MM.1S (cell line): ENCODE measurements at regions not wholly inside any gene's neighbourhood (a gene's known extent, or its start where the extent isn't known, plus 50 kb on each side); places are given as distances from the start of the nearest gene placed in this dataset.

ENCODE experiments used
- DNase-seq: peaks from one replicate; pipeline ENCODE4 v3.0.0-alpha.2; 2015
- H2AFZ ChIP-seq: fragments of 300-600 bp; sonication (generic); 2 replicates; pipeline ENCODE4 v1.6.0; 2016; ENCODE audit warnings: antibody characterized with exemption, low read length
- H3F3A ChIP-seq: fragments of 300-600 bp; sonication (generic); 2 replicates; pipeline ENCODE4 v1.6.1; 2016; ENCODE audit warnings: mild to moderate bottlenecking, antibody characterized with exemption, low read length, moderate library complexity, mixed read lengths; ENCODE audit not compliant: insufficient read depth
- H3K27ac ChIP-seq: fragments of 300-600 bp; sonication (generic); 2 replicates; pipeline ENCODE4 v1.5.1; 2016; ENCODE audit warnings: mild to moderate bottlenecking, low read length
- H3K27me3 ChIP-seq: fragments of 300-600 bp; sonication (generic); replicated peaks from 2 replicates; pipeline ENCODE4 v1.6.0; 2016; ENCODE audit warnings: low read length; ENCODE audit not compliant: insufficient read depth
- H3K36me3 ChIP-seq: fragments of 300-600 bp; sonication (generic); replicated peaks from 2 replicates; pipeline ENCODE4 v1.6.1; 2016; ENCODE audit warnings: mild to moderate bottlenecking, low read length, mixed read lengths; ENCODE audit not compliant: insufficient read depth
- H3K4me1 ChIP-seq: fragments of 300-600 bp; sonication (generic); 2 replicates; pipeline ENCODE4 v1.6.1; 2016; ENCODE audit warnings: low read length, mixed read lengths
- H3K4me2 ChIP-seq: fragments of 300-600 bp; sonication (generic); 2 replicates; pipeline ENCODE4 v1.6.0; 2016; ENCODE audit warnings: low read depth, low read length
- H3K4me3 ChIP-seq: fragments of 300-600 bp; sonication (generic); 2 replicates; pipeline ENCODE4 v1.5.1; 2016; ENCODE audit warnings: low read length, mixed read lengths
- H3K79me2 ChIP-seq: fragments of 300-600 bp; sonication (generic); 2 replicates; pipeline ENCODE4 v1.6.1; 2016; ENCODE audit warnings: mixed run types, low read length, mixed read lengths
- H3K9ac ChIP-seq: fragments of 300-600 bp; sonication (generic); 2 replicates; pipeline ENCODE4 v1.6.1; 2016; ENCODE audit warnings: low read length, mixed read lengths
- H3K9me2 ChIP-seq: fragments of 300-600 bp; sonication (generic); replicated peaks from 2 replicates; pipeline ENCODE4 v1.6.1; 2016; ENCODE audit warnings: mild to moderate bottlenecking, low read length, mixed read lengths; ENCODE audit not compliant: insufficient read depth
- H3K9me3 ChIP-seq: fragments of 300-600 bp; sonication (generic); replicated peaks from 2 replicates; pipeline ENCODE4 v1.6.1; 2016; ENCODE audit warnings: mild to moderate bottlenecking, low read length, mixed read lengths; ENCODE audit not compliant: insufficient read depth
- H4K20me1 ChIP-seq: fragments of 300-600 bp; sonication (generic); 2 replicates; pipeline ENCODE4 v1.6.1; 2016; ENCODE audit warnings: mild to moderate bottlenecking, low read length, moderate library complexity, mixed read lengths; ENCODE audit not compliant: insufficient read depth
- EZH2 ChIP-seq: fragments of 300-600 bp; sonication (generic); optimal IDR thresholded peaks from 2 replicates; pipeline ENCODE3; 2017; ENCODE audit warnings: low read depth, mild to moderate bottlenecking, antibody characterized with exemption, low read length, mixed read lengths
- EZH2phosphoT487 ChIP-seq: fragments of 300-600 bp; sonication (generic); IDR thresholded peaks from 2 replicates; pipeline ENCODE4 v1.6.1; 2018; ENCODE audit warnings: antibody characterized with exemption, low read length
- TF ChIP-seq, protein P1 (sequence below): fragments of 300-600 bp; sonication (generic); IDR thresholded peaks from 2 replicates; pipeline ENCODE4 v1.5.1; 2016; ENCODE audit warnings: antibody characterized with exemption, low read length, mixed read lengths

DNA sequence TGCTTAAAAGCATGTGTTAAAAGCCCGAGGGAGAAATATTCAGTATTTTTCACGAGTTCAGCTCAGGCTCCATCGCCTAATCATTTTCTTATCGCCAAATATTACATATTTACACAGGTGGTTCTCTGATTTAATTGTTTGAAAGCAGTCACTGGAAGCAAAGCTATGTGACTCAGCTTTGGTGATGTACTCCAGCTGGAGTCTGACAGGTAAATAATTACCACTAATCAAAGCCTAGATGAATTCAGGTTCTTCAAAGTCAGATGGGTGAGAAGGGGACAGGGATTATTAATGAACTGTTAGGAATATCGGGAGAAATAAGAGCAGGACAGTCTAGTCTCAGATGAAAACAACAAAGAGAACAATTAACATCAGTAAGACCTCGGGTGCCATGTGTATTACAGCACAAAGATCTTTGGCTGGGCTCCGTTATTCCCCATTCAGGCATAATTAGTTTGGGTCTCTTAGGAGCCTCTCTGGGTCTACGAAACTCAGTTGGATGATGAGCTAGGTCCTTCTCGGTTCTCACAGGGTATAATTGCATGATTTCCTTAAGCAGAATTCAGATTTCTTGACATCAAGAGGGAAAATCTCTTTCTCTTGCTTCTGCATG is 331.7 kb upstream of the ADAMTS9 start:
- DNase-seq = no peak
- H3K79me2 ChIP-seq = no peaks in the 10 kb centered on the region
- H3K4me2 ChIP-seq = no peak overlapping the region
- no peak overlapping the region for H3K27ac ChIP-seq
- no peaks in the 10 kb centered on the region for H3K36me3 ChIP-seq
- no peaks in the 10 kb centered on the region for H3K27me3 ChIP-seq
- no peak overlapping the region for H3K9ac ChIP-seq
- no peaks in the 10 kb centered on the region for H3F3A ChIP-seq
- no peak for TF ChIP-seq EZH2
- no peak for TF ChIP-seq EZH2phosphoT487
- TF ChIP-seq, protein P1, sequence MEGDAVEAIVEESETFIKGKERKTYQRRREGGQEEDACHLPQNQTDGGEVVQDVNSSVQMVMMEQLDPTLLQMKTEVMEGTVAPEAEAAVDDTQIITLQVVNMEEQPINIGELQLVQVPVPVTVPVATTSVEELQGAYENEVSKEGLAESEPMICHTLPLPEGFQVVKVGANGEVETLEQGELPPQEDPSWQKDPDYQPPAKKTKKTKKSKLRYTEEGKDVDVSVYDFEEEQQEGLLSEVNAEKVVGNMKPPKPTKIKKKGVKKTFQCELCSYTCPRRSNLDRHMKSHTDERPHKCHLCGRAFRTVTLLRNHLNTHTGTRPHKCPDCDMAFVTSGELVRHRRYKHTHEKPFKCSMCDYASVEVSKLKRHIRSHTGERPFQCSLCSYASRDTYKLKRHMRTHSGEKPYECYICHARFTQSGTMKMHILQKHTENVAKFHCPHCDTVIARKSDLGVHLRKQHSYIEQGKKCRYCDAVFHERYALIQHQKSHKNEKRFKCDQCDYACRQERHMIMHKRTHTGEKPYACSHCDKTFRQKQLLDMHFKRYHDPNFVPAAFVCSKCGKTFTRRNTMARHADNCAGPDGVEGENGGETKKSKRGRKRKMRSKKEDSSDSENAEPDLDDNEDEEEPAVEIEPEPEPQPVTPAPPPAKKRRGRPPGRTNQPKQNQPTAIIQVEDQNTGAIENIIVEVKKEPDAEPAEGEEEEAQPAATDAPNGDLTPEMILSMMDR = no peak
- no peaks in the 10 kb centered on the region for H4K20me1 ChIP-seq
- H3K4me3 ChIP-seq = no peak overlapping the region
- H3K4me1 ChIP-seq = no peaks in the 10 kb centered on the region
- no peaks in the 10 kb centered on the region for H3K9me3 ChIP-seq
- no peaks in the 10 kb centered on the region for H3K9me2 ChIP-seq
- no peak overlapping the region for H2AFZ ChIP-seq

DNA sequence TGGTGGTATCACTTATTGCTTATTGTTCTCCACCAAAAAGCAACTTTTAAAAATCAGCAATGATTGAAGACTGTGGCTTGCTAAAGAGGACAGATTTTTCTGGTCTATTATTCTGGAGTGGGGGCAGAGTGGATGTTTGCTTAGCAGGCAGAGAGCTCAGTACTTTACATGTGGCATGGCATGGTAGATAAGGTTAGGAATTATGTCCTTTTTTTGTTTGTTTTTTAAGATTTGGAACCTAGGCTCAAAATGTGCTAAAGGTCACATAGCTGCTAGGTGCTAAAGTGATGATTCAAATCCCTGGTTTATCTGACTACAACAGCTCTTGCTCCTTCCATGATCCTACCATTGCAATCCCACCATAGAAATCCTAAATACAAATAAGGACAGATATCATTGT is 331.0 kb upstream of the ADAMTS9 start:
- Histone ChIP-seq H3K4me1 (no peaks in the 10 kb centered on the region), H3F3A (no peaks in the 10 kb centered on the region), H3K27ac (no peak overlapping the region), H3K27me3 (no peaks in the 10 kb centered on the region), H3K4me2 (no peak overlapping the region), H3K9me2 (no peaks in the 10 kb centered on the region), H3K36me3 (no peaks in the 10 kb centered on the region), H3K4me3 (no peak overlapping the region), H3K79me2 (no peaks in the 10 kb centered on the region), H3K9ac (no peak overlapping the region), H2AFZ (no peak overlapping the region), H3K9me3 (no peaks in the 10 kb centered on the region), H4K20me1 (no peaks in the 10 kb centered on the region)
- no peak for DNase-seq
- TF ChIP-seq EZH2 (no peak), EZH2phosphoT487 (no peak)
- TF ChIP-seq, protein P1 = no peak

DNA sequence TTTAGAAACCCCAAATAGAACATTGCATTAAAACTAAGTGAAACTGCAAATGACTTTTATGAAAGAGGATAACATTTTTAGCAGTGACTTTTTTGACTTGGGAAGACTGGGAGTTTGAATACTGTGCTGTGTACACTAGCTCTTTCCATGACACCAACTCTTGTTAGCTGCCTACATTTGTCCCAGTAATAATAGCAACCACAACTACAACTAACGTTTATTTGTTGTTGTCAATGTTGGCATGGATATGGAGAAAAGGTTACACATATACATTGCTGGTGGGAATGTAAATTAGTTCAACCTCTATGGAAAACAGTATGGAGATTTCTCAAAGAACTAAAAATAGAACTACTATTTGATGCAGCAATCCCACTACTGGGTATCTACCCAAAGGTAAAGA is 329.6 kb upstream of the ADAMTS9 start:
- Histone ChIP-seq H3K9me2 (no peaks in the 10 kb centered on the region), H3K27ac (no peak overlapping the region), H3K79me2 (no peaks in the 10 kb centered on the region), H3K27me3 (no peaks in the 10 kb centered on the region), H2AFZ (no peak overlapping the region), H3F3A (no peaks in the 10 kb centered on the region), H4K20me1 (no peaks in the 10 kb centered on the region), H3K9ac (no peak overlapping the region), H3K4me1 (no peaks in the 10 kb centered on the region), H3K4me2 (no peak overlapping the region), H3K9me3 (no peaks in the 10 kb centered on the region), H3K4me3 (no peak overlapping the region), H3K36me3 (no peaks in the 10 kb centered on the region)
- no peak for DNase-seq
- TF ChIP-seq EZH2 (no peak), EZH2phosphoT487 (no peak)

DNA sequence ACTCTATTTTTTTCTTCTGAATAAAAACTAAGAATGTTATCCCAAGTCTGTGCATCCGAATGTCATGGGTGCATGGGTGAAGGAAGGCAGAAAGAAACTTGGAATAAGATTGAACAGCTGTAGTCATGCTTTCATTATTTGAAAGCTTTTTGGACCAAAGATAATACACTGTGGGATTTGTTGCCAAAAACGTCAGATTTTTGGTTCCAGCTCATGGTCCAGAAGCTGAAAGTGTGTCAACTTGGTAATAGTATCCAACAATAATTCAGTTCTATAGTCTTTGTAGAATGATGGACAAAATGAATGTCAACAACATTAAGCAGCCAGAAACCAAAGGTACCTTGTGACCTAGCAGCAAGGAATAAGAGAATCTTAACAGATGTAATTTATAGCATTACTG is 327.9 kb upstream of the ADAMTS9 start:
- H3K9ac ChIP-seq = no peak overlapping the region
- no peaks in the 10 kb centered on the region for H3K4me1 ChIP-seq
- H3F3A ChIP-seq = no peaks in the 10 kb centered on the region
- no peaks in the 10 kb centered on the region for H3K9me2 ChIP-seq
- H3K79me2 ChIP-seq = no peaks in the 10 kb centered on the region
- TF ChIP-seq EZH2phosphoT487 (no peak), EZH2 (no peak)
- no peak overlapping the region for H2AFZ ChIP-seq
- no peaks in the 10 kb centered on the region for H3K27me3 ChIP-seq
- DNase-seq = no peak
- H3K4me2 ChIP-seq = no peak overlapping the region
- no peaks in the 10 kb centered on the region for H3K36me3 ChIP-seq
- no peaks in the 10 kb centered on the region for H3K9me3 ChIP-seq
- H3K27ac ChIP-seq = no peak overlapping the region
- no peaks in the 10 kb centered on the region for H4K20me1 ChIP-seq
- no peak overlapping the region for H3K4me3 ChIP-seq
